ENCODE measurements at regions not wholly inside any gene's neighbourhood (a gene's known extent, or its start where the extent isn't known, plus 50 kb on each side); places are given as distances from the start of the nearest gene placed in this dataset.
"Not testable (repeated sequence)": the region's sequence is repeated elsewhere in the genome, so short reads cannot be mapped to it uniquely, and the experiment has no call there.

DNA sequence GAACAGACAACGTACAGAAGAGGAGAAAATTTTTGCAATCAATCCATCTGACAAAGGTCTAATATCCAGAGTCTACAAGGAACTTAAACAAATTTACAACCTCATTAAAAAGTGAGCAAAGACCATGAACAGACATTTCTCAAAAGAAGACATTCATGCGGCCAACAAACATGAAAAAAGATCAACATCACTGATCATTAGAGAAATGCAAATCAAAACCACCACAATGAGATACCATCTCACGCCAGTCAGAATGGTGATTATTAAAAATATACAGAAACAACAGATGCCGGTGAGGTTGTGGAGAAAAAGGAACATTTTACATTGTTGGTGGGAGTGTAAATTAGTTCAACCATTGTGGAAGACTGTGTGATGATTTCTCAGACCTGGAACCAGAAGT lies 149.0 kb upstream of the OLIG3 start:
- TF ChIP-seq EZH2phosphoT487 (IDR thresholded peaks at IDR 0.05; ENCODE audit: borderline replicate concordance, low read length); EZH2 (IDR thresholded peaks at IDR 0.05; ENCODE audit: low read length, unreplicated experiment): not testable (repeated sequence)
- TF ChIP-seq, protein P1, sequence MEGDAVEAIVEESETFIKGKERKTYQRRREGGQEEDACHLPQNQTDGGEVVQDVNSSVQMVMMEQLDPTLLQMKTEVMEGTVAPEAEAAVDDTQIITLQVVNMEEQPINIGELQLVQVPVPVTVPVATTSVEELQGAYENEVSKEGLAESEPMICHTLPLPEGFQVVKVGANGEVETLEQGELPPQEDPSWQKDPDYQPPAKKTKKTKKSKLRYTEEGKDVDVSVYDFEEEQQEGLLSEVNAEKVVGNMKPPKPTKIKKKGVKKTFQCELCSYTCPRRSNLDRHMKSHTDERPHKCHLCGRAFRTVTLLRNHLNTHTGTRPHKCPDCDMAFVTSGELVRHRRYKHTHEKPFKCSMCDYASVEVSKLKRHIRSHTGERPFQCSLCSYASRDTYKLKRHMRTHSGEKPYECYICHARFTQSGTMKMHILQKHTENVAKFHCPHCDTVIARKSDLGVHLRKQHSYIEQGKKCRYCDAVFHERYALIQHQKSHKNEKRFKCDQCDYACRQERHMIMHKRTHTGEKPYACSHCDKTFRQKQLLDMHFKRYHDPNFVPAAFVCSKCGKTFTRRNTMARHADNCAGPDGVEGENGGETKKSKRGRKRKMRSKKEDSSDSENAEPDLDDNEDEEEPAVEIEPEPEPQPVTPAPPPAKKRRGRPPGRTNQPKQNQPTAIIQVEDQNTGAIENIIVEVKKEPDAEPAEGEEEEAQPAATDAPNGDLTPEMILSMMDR (conservative IDR thresholded peaks at IDR 0.05; ENCODE audit: low read depth, low read length), result not testable (repeated sequence)

Measured in PC-3 (cell line).